ENCODE measurements at regions not wholly inside any gene's neighbourhood (a gene's known extent, or its start where the extent isn't known, plus 50 kb on each side); places are given as distances from the start of the nearest gene placed in this dataset.
"Not testable (repeated sequence)": the region's sequence is repeated elsewhere in the genome, so short reads cannot be mapped to it uniquely, and the experiment has no call there.

- no peak for DNase-seq (ENCODE audit: low spot score)
Observed at GRCh38 chr4:11120435-11120834, 308.3 kb downstream of the HS3ST1 start.

GRCh38 chr4:11119474-11119873 lies 309.2 kb downstream of the HS3ST1 start:
- no peak for DNase-seq (ENCODE audit: low spot score)

- DNase-seq (ENCODE audit: low spot score), result no peak
Observed at GRCh38 chr4:11118513-11118912, 310.2 kb downstream of the HS3ST1 start.

- no peak for DNase-seq (ENCODE audit: low spot score)
Observed at GRCh38 chr4:11116940-11117339, 311.8 kb downstream of the HS3ST1 start.

GRCh38 chr4:11111876-11112275 lies 316.8 kb downstream of the HS3ST1 start:
- no peak for DNase-seq (ENCODE audit: low spot score)

GRCh38 chr4:11111370-11111769 lies 317.3 kb downstream of the HS3ST1 start:
- DNase-seq (ENCODE audit: low spot score), result no peak

- no peak for DNase-seq (ENCODE audit: low spot score)
Observed at GRCh38 chr4:11106759-11107158, 321.9 kb downstream of the HS3ST1 start.

- DNase-seq (ENCODE audit: low spot score), result peak; percentile 16
Observed at GRCh38 chr4:11106190-11106589, 322.5 kb downstream of the HS3ST1 start.

- no peak for DNase-seq (ENCODE audit: low spot score)
Observed at GRCh38 chr4:11105715-11106114, 323.0 kb downstream of the HS3ST1 start.

- no peak for DNase-seq (ENCODE audit: low spot score)
Observed at GRCh38 chr4:11098461-11098860, 330.2 kb downstream of the HS3ST1 start.

- DNase-seq (ENCODE audit: low spot score), result no peak
Observed at GRCh38 chr4:11097725-11098124, 331.0 kb downstream of the HS3ST1 start.

GRCh38 chr4:11081006-11081405 lies 347.7 kb downstream of the HS3ST1 start:
- DNase-seq (ENCODE audit: low spot score), result no peak

- DNase-seq (ENCODE audit: low spot score), result no peak
Observed at GRCh38 chr4:11079171-11079570, 349.5 kb downstream of the HS3ST1 start.

- DNase-seq (ENCODE audit: low spot score), result no peak
Observed at GRCh38 chr4:11074581-11075241, 354.0 kb downstream of the HS3ST1 start.

- DNase-seq (ENCODE audit: low spot score), result peak; percentile 72
Observed at GRCh38 chr4:11073621-11074051, 355.1 kb downstream of the HS3ST1 start.

GRCh38 chr4:11072999-11073398 lies 355.7 kb downstream of the HS3ST1 start:
- no peak for DNase-seq (ENCODE audit: low spot score)

GRCh38 chr4:11072463-11072862 lies 356.2 kb downstream of the HS3ST1 start:
- DNase-seq (ENCODE audit: low spot score), result no peak

GRCh38 chr4:11070813-11071212 lies 357.9 kb downstream of the HS3ST1 start:
- no peak for DNase-seq (ENCODE audit: low spot score)

- no peak for DNase-seq (ENCODE audit: low spot score)
Observed at GRCh38 chr4:11069581-11070211, 359.0 kb downstream of the HS3ST1 start.

- DNase-seq (ENCODE audit: low spot score), result no peak
Observed at GRCh38 chr4:11069083-11069482, 359.6 kb downstream of the HS3ST1 start.

- DNase-seq (ENCODE audit: low spot score), result not testable (repeated sequence)
Observed at GRCh38 chr4:11066584-11066983, 362.1 kb downstream of the HS3ST1 start.

- not testable (repeated sequence) for DNase-seq (ENCODE audit: low spot score)
Observed at GRCh38 chr4:11060637-11061036, 368.1 kb downstream of the HS3ST1 start.

GRCh38 chr4:11054937-11055336 lies 370.4 kb upstream of the CLNK start:
- not testable (repeated sequence) for DNase-seq (ENCODE audit: low spot score)

Measured in H4 (cell line).